ENCODE measurements at regions not wholly inside any gene's neighbourhood (a gene's known extent, or its start where the extent isn't known, plus 50 kb on each side); places are given as distances from the start of the nearest gene placed in this dataset.

GRCh38 chr1:175802407-175803123 lies 59.2 kb upstream of the TNR start:
- TF ChIP-seq CTCF (conservative IDR thresholded peaks at IDR 0.05; ENCODE audit: low read depth, low read length): no peak
- TF ChIP-seq EZH2 (IDR thresholded peaks at IDR 0.05; ENCODE audit: borderline replicate concordance, low read depth, low read length, poor library complexity, severe bottlenecking): no peak

Data from A673 (cell line).